Posterior cingulate gyrus (tissue), 11 donors: ENCODE measurements at regions not wholly inside any gene's neighbourhood (a gene's known extent, or its start where the extent isn't known, plus 50 kb on each side); places are given as distances from the start of the nearest gene placed in this dataset.

ENCODE experiments used
- DNase-seq, 10 donors: peaks; one replicate each; pipeline versions ENCODE4 v3.0.0 to v3.0.0-alpha.2; 2020 to 2021; ENCODE audit warnings: mixed read lengths in 3 of 10
- intact Hi-C: fragments of 100-400 bp; cut with DNase I; formaldehyde crosslinking; loops from one replicate; pipeline ENCODE4 v1.15.1; 2023

DNA sequence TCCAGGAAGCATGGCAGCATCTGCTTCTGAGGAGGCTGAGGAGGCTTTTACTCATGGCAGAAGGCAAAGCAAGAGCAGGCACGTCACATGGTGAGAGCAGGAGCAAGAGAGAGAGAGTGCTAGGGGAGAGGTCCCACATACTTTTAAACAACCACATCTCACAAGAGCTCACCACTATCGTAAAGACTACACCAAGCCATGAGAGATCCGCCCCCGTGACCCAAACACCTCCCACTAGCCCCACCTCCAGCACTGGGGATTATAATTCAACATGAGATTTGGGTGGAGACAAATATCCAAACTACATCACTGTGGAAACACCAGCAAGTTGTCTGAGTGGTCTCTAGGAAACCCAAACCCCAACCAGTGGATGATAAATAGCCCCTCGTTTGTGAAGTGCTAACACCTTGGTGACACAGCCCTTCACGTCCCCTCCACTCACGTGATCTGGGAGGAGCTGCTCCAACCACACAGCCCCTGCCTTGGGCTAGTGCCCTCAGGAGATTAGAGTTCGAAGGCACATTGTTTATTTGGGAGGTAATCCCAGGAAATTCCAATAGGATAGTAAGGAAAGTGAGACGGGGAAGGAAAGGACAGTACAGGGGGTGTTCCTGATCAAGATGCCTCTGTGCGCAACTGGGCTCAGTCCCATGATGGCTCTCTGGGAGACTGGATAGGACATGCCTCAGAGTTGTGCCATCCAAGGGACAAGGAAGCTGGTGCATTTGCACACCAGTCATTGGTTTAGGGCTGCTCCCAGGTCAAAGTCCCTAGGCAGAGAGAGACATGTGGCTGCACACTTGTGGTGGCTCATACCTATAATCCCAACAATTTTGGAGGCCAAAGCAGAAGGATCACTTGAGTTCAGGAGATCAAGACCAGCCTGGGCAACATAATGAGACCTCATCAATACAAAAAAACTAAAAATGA is 80.6 kb upstream of the CTNNB1 start:
- no peak for DNase-seq
- intact Hi-C loops: no loop called here

DNA sequence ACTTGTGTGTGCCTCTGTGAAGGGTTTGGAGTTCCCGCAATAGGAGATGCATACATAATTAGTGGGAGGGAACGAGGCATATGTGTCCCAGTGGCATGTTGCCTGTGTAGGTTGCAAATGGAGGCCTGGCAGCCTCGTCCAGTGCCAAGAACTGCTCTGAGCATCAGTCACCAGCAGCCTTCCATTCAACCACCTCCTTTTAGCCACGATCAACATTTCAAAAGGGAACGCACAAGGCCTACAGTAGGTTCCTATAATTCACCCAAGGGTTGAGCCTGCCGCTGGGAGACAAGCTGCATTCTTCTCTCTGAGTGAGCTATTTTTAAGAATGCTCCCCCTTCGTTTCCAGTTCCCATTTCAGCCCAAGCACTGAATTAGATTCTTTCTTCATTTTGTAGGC is 78.8 kb upstream of the CTNNB1 start:
- intact Hi-C loops: no loop called here
- DNase-seq: peak in 8 of 10 donors; percentile 20 to 92 (median 48)

DNA sequence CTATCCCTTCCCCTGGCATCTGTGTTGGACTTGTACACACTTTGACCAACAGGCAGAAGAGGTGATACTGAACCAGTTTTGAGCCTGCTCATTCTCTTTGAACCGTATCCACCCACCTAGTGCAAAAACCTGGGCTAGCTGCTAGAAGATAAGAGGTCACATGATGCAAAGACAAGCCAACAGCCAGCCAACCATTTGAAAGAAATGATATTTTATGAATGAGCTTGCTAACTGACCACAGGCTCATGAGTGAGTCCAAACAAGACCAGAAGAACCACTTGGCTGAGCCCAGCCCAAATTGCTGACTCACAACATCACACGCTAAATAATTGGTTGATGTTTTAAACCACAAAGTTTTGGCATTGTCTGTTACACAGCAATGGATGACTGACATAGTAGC is 74.0 kb upstream of the CTNNB1 start:
- no peak for DNase-seq
- intact Hi-C loops: no loop called here

DNA sequence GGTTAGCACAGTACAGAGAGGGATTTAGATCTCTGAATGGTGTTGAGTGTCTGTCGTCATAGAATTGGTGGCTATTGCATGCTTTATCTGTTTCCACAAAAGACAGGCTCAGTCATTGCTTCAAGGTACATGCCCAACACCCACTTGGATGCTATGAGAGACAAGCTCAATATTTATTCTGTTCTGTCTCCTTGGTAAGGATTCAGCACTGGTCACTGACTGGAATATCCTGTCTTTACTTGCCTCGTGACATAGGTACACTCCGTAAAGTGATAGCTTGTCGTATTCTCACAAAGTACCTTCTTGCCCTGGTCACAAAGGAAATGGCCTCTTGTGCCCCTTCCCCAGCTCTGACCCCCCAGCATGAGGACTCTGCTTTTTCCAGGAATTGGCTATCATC is 72.8 kb upstream of the CTNNB1 start:
- intact Hi-C loops: no loop called here
- no peak for DNase-seq

DNA sequence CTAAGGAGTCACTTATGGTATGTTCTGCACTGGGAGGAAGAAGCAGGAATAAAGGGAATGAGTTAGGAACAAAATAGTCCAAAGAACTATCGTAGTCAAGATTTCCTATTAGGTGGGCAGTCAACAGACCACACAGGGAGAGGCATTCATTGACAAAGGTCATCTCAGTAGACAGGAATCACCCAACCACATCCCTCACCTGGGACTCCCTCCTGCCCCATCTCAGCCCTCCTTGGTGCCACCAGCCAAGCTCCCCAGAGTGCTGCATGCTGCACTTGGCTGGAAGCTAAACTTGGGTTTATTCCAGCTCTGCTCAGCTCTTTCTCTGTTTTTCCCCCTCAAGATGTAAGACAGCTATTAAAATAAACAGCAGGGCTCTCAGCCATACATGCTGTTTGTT is 72.3 kb upstream of the CTNNB1 start:
- intact Hi-C loops: no loop called here
- no peak for DNase-seq

DNA sequence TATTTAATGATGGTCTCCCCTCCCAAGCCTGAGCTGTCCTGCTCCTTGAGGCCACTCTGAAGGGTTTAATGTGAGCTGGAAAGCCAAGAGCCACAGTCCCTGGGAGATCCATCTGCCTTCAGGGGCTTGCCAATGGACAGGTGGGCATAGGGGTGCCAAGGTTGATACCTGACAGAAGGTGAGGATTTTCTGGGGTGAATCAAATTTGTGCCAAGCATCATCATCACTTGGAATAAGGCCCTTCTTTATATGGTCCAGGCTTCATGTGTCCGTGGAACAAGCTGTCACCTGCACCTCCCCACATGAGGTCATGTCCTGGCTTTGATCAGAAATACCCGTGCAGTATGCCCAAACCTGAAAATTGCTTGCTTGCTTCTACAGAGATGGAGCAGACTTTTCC is 71.9 kb upstream of the CTNNB1 start:
- no peak for DNase-seq
- intact Hi-C loops: no loop called here

DNA sequence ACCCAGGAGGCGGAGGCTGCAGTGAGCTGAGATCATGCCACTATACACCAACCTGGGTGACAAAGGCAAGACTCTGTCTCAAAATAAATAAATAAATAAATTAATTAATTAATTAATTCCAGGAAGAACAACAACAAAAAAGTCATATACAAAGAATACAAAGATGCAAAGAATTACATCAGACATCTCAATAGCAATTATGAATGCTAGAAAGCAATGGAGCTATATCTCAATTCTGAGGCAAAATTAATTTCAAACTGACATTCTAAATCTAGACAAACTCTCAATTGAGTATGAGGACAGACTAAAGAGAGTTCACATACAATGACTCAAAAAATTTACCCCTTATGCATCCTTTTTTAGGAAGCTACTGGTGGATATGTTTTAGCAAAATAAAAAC is 69.6 kb upstream of the CTNNB1 start:
- DNase-seq: no peak
- intact Hi-C loops: no loop called here

DNA sequence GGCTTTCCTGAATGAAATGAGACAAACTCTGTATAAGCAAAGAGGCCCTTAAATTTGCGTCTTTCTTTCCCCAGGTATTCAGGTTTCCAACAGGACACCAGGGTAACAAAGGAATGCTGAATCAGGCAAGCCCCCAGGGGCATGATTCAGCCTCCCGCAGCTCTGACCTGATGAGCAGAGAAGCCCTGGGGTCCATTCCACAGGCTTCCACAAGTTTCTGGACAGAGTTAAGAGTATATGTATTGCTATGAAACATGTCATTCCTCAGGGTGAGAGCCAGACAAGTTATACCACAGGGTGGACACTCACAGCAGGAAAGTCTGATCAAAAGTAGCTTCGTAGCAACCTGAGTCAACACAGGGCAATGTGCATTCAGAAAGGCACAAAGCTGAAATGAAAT is 68.1 kb upstream of the CTNNB1 start:
- DNase-seq: no peak
- intact Hi-C loops: no loop called here

DNA sequence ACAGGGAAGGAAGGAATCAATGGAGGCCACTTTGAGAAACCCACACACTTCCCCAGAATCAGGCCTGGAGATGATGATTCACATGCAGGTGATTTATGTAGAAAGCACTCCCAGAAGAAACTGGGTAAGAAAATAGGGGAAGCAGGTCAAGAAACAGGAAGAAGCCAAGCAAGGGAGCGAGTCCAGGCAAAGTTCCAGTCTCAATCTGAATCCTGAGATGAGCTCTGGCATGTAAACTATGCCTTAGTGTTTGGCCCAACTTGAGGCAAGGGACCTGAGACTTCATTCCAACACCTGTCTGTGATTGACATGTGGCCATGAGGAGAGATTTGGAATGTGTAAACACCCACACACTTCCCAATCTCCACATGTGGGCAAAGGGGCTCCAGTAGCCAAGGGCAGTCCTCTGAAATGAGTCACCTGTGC is 61.6 kb upstream of the CTNNB1 start:
- intact Hi-C loops: no loop called here
- DNase-seq: no peak

DNA sequence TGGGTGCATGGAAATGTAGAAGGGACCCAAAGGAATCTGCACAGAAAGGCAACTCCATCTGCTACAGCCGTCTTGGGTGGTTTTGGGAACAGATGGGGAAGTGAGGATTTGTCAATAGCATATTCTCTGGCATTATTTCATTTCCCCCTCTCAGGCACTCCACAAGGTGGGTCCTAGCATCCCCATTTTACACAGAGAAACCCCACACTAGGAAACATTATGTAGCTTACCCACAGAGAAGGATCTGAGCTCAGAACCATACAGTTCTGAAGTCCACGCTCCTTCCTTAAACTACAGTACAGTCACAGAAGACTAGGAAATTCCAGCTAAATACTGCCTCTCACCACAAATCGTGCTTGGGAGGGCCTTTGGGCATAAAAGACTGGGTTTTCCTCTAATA is 61.2 kb upstream of the CTNNB1 start:
- no peak for DNase-seq
- intact Hi-C loops: no loop called here

DNA sequence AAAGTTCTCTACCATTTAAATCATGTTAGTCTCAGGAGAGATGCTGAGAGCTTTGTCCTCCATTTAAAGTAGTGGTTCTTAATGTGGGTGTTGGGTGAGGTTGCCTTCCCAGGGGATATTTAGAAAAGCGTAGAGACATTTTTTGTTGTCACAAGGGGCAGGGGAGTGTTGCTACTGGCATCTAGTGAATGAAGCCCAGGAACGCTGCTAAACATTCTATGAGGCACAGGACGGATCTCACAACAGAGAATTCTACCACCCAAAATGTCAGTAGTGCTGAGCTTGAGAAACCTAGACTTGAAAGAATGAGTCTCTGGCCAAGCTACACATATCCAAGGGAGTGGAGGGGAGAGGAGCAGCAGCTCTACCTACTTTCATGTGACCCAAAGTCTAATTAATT is 60.7 kb upstream of the CTNNB1 start:
- DNase-seq: no peak
- intact Hi-C loops: no loop called here

DNA sequence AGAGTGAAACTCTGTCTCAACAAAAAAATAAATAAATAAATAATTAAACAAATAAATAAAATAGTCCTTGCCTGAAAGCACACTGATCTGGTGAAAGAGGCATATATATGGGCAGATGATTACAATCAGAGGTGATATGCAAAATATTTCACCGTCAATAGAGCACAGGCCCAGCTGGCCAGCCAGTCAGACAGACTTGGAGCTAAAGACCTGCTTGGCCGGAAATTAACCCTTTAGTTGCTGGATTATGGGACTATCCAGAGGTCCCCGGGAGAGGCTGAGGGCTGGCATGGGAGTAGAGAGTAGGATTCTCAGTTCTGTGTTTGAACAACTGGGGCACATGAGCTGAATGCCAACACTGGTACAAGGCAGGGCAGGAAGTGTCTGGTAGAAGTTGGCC is 59.1 kb upstream of the CTNNB1 start:
- DNase-seq: no peak
- intact Hi-C loops: no loop called here

DNA sequence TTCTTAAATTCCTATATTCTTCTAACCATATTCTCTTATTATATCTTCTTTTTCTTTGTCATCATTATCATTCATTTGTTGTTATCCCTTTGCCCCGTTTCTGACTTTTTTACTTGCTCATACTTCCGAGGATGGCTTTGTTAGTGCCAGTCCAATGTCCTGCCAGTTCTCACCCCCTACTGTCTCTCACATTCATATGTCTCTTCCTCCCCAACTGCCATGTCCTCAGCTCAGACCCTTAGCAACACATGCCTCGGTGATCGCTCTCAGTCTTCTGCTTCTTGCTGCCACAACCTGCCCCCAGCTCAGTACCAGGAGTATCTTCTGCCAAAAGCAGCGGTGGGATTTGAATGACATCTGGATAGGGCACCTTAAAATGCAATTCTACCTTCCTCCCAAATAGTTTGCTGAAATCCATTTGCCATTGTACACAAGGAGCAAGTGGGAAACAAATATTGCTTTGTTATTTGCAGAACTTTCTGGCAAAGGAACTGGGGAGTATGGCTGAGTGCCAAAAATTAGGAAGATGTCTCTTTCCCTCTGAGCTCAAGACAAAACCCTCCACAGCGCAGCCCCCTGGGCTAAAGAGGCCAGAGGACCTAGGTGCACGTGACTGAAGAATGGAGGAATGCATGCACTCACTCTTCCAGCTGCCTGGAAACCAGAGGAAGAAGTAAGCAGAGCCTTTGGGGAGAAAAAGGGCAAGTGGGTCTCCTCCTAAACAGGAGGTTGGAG is 57.7 kb upstream of the CTNNB1 start:
- intact Hi-C loops: no loop called here
- DNase-seq: no peak

DNA sequence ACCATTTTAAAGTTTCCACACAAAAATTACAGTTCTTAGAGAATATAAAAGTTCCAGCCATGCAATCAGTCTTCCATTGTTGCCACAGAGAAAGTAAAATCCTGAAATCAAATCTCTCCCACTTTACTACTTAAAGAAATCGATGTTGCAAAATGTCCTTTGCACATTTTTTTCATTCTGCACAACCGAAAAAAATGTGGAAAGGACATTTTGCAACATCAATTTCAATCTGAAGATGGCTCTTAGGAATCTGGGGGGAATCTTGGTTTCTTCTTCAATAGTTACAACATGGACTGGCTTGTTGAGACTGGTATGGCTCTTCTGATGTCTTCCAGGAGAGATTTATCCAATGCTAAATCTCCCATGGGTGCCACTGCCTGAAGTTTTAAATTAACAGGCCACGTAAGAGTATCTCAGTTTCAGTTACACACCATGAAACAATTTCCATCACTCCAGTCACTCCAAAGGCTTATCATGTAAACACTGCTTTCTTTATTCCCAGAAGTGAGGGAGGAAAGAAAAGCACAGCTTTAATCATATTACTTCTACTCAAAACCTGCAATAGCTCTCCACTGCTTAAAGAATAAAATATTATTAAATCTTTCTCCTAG is 55.8 kb upstream of the CTNNB1 start:
- intact Hi-C loops: no loop called here
- no peak for DNase-seq

DNA sequence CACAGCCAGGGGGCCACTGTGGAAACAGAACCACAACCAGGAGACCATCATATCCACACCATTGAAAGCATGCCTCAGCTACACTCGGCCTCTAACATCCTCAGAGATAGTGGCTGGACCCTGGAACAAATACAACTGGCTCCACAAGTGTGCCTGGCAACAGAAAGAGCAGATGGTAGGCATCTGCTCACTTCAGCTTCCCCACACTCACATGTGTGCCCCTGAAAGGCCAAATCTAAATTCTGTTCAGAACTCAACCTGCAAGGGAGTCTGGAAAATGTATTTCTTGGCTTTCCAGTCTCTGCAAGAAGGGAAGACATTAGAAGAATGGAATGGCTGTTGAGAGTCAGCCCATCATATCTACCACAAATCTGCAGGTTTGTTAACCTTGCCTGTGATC is 54.7 kb upstream of the CTNNB1 start:
- DNase-seq: no peak
- intact Hi-C loops: no loop called here

DNA sequence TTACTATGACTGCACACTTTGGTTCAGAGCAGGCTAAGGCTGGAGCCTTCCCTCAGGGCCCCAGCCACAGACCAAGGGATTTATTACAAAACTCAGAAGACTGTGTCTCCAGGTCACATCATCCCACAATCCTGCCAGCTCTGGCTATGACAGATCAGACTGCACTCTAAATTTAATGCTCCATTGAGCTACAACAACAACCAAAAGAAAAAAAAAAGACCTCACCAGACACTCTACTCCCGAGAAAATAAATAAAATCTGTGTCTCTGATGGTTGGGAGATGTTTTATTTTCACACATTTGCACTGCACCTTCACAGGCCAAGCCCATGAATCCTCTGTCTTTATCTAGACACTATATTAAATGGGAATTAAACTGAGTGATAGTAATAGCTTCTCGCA is 50.8 kb upstream of the CTNNB1 start:
- intact Hi-C loops: no loop called here
- DNase-seq: no peak

DNA sequence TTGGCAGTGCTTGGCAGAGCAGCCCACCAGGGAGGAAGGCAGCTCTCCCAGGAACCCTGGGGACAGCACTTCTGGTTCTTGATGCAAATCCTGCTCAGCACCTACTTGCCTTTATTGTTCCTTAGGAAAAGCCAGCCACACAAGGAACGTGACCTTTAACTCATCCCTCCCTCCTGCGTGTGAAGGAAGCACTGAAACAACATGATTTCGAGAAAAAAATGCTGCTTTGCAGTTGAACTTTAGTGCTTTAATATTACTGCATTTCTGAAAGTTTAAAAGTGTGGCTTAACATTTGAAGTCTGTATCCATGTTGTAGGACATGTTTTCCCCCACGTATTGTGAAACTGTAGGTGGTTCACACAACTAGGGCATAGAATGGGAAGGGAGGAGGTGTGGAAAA is 50.4 kb upstream of the CTNNB1 start:
- intact Hi-C loops: no loop called here

More for the DNA sequence above, 50.4 kb upstream of the CTNNB1 start:
- DNase-seq: no peak
